Vagina (tissue), 2 donors: ENCODE measurements at regions not wholly inside any gene's neighbourhood (a gene's known extent, or its start where the extent isn't known, plus 50 kb on each side); places are given as distances from the start of the nearest gene placed in this dataset.

Source experiments
- CTCF ChIP-seq, 3 experiments: fragments of 450-650 bp in 2 of 3; fragments of 200-600 bp in 1 of 3; sonication (generic) in 1 of 3; IDR thresholded peaks; one replicate each; pipeline ENCODE4 v1.5.1; 2017 to 2019; ENCODE audit warnings: antibody characterized with exemption in 3 of 3, mild to moderate bottlenecking in 2 of 3, moderate library complexity in 2 of 3
- POLR2A ChIP-seq, 2 donors: fragments of 450-650 bp; IDR thresholded peaks; one replicate each; pipeline ENCODE4 v1.6.1; 2017; ENCODE audit warnings: antibody characterized with exemption in 2 of 2, mild to moderate bottlenecking in 2 of 2, moderate library complexity in 2 of 2
- POLR2AphosphoS5 ChIP-seq, 2 donors: sonication (generic); formaldehyde crosslinking; IDR thresholded peaks; one replicate each; pipeline ENCODE4 v1.9.0; 2017; ENCODE audit warnings: antibody characterized with exemption in 2 of 2, mild to moderate bottlenecking in 2 of 2, low read depth in 1 of 2; ENCODE audit not compliant: insufficient read depth in 1 of 2

GRCh38 chr22:49420651-49421050 is 407.0 kb downstream of the BRD1 start:
- TF ChIP-seq CTCF (IDR thresholded peaks at IDR 0.05), result no peak
- TF ChIP-seq POLR2AphosphoS5 (IDR thresholded peaks at IDR 0.05; ENCODE audit: insufficient read depth in 1 of 2, low read depth in 1 of 2), result no peak
- no peak for TF ChIP-seq POLR2A (IDR thresholded peaks at IDR 0.05)
